ENCODE measurements at regions not wholly inside any gene's neighbourhood (a gene's known extent, or its start where the extent isn't known, plus 50 kb on each side); places are given as distances from the start of the nearest gene placed in this dataset.

DNA sequence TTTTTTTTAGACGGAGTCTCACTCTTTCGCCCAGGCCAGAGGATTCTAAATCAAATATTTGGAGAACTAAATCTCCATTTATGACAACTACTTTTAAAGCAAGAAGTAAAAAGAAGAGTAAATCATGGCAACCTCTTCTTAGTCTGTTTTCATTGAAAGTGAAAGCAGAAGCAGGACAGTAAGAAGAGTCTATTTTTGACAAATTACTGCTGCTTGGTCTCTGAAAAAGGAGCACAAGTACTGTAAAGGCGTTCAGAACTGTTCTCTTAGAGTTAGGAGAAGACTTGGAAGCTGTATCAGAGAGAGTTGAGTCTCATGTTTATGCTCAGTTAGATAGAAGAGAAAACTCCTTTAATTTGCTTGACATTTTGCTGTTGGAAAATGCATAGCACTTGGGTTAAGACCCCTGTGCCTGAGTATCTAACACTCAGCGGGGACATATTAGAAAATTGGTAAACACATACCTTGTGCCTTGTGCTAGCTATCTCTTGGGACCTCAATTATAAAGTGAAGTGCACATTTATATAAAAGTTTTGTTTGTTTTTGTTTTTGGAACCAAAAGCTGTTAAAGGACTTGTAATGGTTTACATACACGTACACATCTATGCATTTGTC is 433.0 kb downstream of the ANKRD7 start:
- TF ChIP-seq, protein P1, sequence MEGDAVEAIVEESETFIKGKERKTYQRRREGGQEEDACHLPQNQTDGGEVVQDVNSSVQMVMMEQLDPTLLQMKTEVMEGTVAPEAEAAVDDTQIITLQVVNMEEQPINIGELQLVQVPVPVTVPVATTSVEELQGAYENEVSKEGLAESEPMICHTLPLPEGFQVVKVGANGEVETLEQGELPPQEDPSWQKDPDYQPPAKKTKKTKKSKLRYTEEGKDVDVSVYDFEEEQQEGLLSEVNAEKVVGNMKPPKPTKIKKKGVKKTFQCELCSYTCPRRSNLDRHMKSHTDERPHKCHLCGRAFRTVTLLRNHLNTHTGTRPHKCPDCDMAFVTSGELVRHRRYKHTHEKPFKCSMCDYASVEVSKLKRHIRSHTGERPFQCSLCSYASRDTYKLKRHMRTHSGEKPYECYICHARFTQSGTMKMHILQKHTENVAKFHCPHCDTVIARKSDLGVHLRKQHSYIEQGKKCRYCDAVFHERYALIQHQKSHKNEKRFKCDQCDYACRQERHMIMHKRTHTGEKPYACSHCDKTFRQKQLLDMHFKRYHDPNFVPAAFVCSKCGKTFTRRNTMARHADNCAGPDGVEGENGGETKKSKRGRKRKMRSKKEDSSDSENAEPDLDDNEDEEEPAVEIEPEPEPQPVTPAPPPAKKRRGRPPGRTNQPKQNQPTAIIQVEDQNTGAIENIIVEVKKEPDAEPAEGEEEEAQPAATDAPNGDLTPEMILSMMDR (IDR thresholded peaks at IDR 0.05): no peak
- TF ChIP-seq POLR2AphosphoS5 (IDR thresholded peaks at IDR 0.05; ENCODE audit: insufficient read depth in 1 of 2, low read depth in 1 of 2): no peak
- TF ChIP-seq POLR2A (IDR thresholded peaks at IDR 0.05): no peak

All from vagina (tissue), 2 donors.